Lower leg skin (tissue), 4 donors: ENCODE measurements at regions not wholly inside any gene's neighbourhood (a gene's known extent, or its start where the extent isn't known, plus 50 kb on each side); places are given as distances from the start of the nearest gene placed in this dataset.
"Not testable (repeated sequence)": the region's sequence is repeated elsewhere in the genome, so short reads cannot be mapped to it uniquely, and the experiment has no call there.

Experiments
- DNase-seq, 2 donors: peaks; one replicate each; pipeline ENCODE4 v3.0.0-alpha.2; 2019; ENCODE audit warnings: low spot score in 2 of 2
- H3K4me3 ChIP-seq: fragments of 200-600 bp; sonication (generic); 2 replicates; pipeline ENCODE4 v1.5.1; 2017; ENCODE audit warnings: mild to moderate bottlenecking, low read depth; ENCODE audit not compliant: poor library complexity, severe bottlenecking
- CTCF ChIP-seq, 3 donors: fragments of 450-650 bp; IDR thresholded peaks; one replicate each; pipeline ENCODE4 v1.5.1; 2016; ENCODE audit warnings: antibody characterized with exemption in 3 of 3, mild to moderate bottlenecking in 3 of 3, moderate library complexity in 2 of 3
- POLR2A ChIP-seq, 2 donors: fragments of 450-650 bp; IDR thresholded peaks; one replicate each; pipeline ENCODE4 v1.6.1; 2016 to 2017; ENCODE audit warnings: antibody characterized with exemption in 2 of 2, mild to moderate bottlenecking in 1 of 2, moderate library complexity in 1 of 2
- WGBS, 2 donors: methylation state at CpG; one replicate each; pipeline ENCODE4 v1.1.5; 2018; 5-methylcytosine and 5-hydroxymethylcytosine counted together
- intact Hi-C: fragments of 100-400 bp; cut with DNase I; formaldehyde crosslinking; loops from one replicate; pipeline ENCODE4 v1.15.0; 2023; ENCODE audit warnings: low total_unique reads

- no peak overlapping the region for H3K4me3 ChIP-seq
- intact Hi-C loops = no loop called here
- TF ChIP-seq CTCF (IDR thresholded peaks at IDR 0.05) = no peak
- no peak for TF ChIP-seq POLR2A (IDR thresholded peaks at IDR 0.05)
- no peak for DNase-seq
- WGBS, 2 donors = 80 to 98% methylated on average over 3 of the region's 3 CpGs
Observed at GRCh38 chr17:34011599-34011998, 243.5 kb upstream of the CCL2 start.

GRCh38 chr17:34012709-34013375, 242.2 kb upstream of the CCL2 start:
- 73 to 75% methylated on average over 5 of the region's 5 CpGs for WGBS, 2 donors
- no peak for DNase-seq
- TF ChIP-seq POLR2A (IDR thresholded peaks at IDR 0.05) (no peak), CTCF (IDR thresholded peaks at IDR 0.05) (no peak)
- no peak overlapping the region for H3K4me3 ChIP-seq
- intact Hi-C loops = no loop called here

GRCh38 chr17:34015253-34015652, 239.8 kb upstream of the CCL2 start:
- intact Hi-C loops = no loop called here
- 76 to 88% methylated on average over 2 of the region's 2 CpGs for WGBS, 2 donors
- TF ChIP-seq POLR2A (IDR thresholded peaks at IDR 0.05) = no peak
- TF ChIP-seq CTCF (IDR thresholded peaks at IDR 0.05) = no peak
- DNase-seq = no peak
- no peak overlapping the region for H3K4me3 ChIP-seq

- DNase-seq = no peak
- TF ChIP-seq POLR2A (IDR thresholded peaks at IDR 0.05) (no peak), CTCF (IDR thresholded peaks at IDR 0.05) (no peak)
Observed at GRCh38 chr17:34024386-34024785, 230.7 kb upstream of the CCL2 start.

GRCh38 chr17:34024806-34025551, 230.1 kb upstream of the CCL2 start:
- no peak overlapping the region for H3K4me3 ChIP-seq
- TF ChIP-seq CTCF (IDR thresholded peaks at IDR 0.05) (no peak), POLR2A (IDR thresholded peaks at IDR 0.05) (no peak)
- intact Hi-C loops = no loop called here
- no peak for DNase-seq
- 60 to 61% methylated on average over 2 of the region's 2 CpGs for WGBS, 2 donors

More at GRCh38 chr17:34024386-34024785, 230.7 kb upstream of the CCL2 start:
- WGBS, 2 donors = 73 to 77% methylated on average over 4 of the region's 4 CpGs
- intact Hi-C loops = no loop called here
- no peak overlapping the region for H3K4me3 ChIP-seq

GRCh38 chr17:34030601-34031000, 224.5 kb upstream of the CCL2 start:
- WGBS, 2 donors = 78 to 84% methylated on average over 7 of the region's 7 CpGs
- H3K4me3 ChIP-seq, intact Hi-C loops, DNase-seq: not testable (repeated sequence)

GRCh38 chr17:34032305-34032704, 222.8 kb upstream of the CCL2 start:
- intact Hi-C loops, H3K4me3 ChIP-seq, DNase-seq: not testable (repeated sequence)

- 81 to 85% methylated on average over 9 of the region's 9 CpGs for WGBS, 2 donors
- DNase-seq, H3K4me3 ChIP-seq, intact Hi-C loops: not testable (repeated sequence)
Observed at GRCh38 chr17:34038786-34039185, 216.3 kb upstream of the CCL2 start.

GRCh38 chr17:34039213-34039612, 215.9 kb upstream of the CCL2 start:
- H3K4me3 ChIP-seq, DNase-seq, intact Hi-C loops: not testable (repeated sequence)
- 84% methylated on average over 11 of the region's 11 CpGs for WGBS, 2 donors
